ENCODE measurements at regions not wholly inside any gene's neighbourhood (a gene's known extent, or its start where the extent isn't known, plus 50 kb on each side); places are given as distances from the start of the nearest gene placed in this dataset.
A peak's percentile ranks its signal among the peaks of the same experiment; 100 is the strongest.

DNA sequence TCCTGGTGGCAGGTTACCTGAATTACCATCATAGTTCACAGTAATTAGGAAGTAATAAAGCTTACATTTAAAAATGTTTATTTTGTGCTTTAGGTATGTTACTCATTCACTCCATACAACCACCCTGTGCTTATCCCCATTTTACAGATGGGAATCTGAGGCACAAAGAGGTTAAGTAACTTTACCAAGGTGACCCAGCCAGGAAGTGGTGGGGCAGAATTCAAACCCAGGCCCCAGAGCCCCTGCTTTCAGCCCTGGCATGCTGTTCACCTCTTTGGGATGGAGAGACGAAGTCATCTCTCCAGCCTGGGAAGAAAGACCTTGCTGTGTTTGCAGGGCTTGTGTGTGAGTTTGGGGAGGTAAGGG is 285.6 kb upstream of the TPM1 start:
- DNase-seq (ENCODE audit: low read depth): no peak
- TF ChIP-seq, protein P1, sequence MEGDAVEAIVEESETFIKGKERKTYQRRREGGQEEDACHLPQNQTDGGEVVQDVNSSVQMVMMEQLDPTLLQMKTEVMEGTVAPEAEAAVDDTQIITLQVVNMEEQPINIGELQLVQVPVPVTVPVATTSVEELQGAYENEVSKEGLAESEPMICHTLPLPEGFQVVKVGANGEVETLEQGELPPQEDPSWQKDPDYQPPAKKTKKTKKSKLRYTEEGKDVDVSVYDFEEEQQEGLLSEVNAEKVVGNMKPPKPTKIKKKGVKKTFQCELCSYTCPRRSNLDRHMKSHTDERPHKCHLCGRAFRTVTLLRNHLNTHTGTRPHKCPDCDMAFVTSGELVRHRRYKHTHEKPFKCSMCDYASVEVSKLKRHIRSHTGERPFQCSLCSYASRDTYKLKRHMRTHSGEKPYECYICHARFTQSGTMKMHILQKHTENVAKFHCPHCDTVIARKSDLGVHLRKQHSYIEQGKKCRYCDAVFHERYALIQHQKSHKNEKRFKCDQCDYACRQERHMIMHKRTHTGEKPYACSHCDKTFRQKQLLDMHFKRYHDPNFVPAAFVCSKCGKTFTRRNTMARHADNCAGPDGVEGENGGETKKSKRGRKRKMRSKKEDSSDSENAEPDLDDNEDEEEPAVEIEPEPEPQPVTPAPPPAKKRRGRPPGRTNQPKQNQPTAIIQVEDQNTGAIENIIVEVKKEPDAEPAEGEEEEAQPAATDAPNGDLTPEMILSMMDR (IDR thresholded peaks at IDR 0.05; ENCODE audit: insufficient read depth, low read length, poor library complexity, severe bottlenecking): no peak
- no peak overlapping the region for H3K4me3 ChIP-seq (ENCODE audit: low read depth, low read length)

GRCh38 chr15:62757535-62757934 is 285.0 kb upstream of the TPM1 start:
- DNase-seq (ENCODE audit: low read depth): no peak
- Histone ChIP-seq H3K36me3 (ENCODE audit: control insufficient read depth, insufficient read depth, low read length) (peaks cover 2% of the 10 kb centered on the region), H3K4me3 (ENCODE audit: low read depth, low read length) (no peak overlapping the region), H3K27me3 (ENCODE audit: control insufficient read depth, insufficient read depth, low read length) (no peaks in the 10 kb centered on the region)
- TF ChIP-seq, protein P1 (IDR thresholded peaks at IDR 0.05; ENCODE audit: insufficient read depth, low read length, poor library complexity, severe bottlenecking): no peak

More for the DNA sequence above, 285.6 kb upstream of the TPM1 start:
- H3K27me3 ChIP-seq (ENCODE audit: control insufficient read depth, insufficient read depth, low read length): no peaks in the 10 kb centered on the region
- peaks cover 2% of the 10 kb centered on the region for H3K36me3 ChIP-seq (ENCODE audit: control insufficient read depth, insufficient read depth, low read length)

- H3K4me3 ChIP-seq (ENCODE audit: low read depth, low read length): no peak overlapping the region
- TF ChIP-seq, protein P1 (IDR thresholded peaks at IDR 0.05; ENCODE audit: insufficient read depth, low read length, poor library complexity, severe bottlenecking): no peak
- no peaks in the 10 kb centered on the region for H3K27me3 ChIP-seq (ENCODE audit: control insufficient read depth, insufficient read depth, low read length)
- peaks cover 2% of the 10 kb centered on the region for H3K36me3 ChIP-seq (ENCODE audit: control insufficient read depth, insufficient read depth, low read length)
- peak; percentile 76 for DNase-seq (ENCODE audit: low read depth)
These were observed 284.2 kb upstream of the TPM1 start for GRCh38 chr15:62758126-62758951.

GRCh38 chr15:62758952-62759349 is 283.6 kb upstream of the TPM1 start:
- Histone ChIP-seq H3K36me3 (ENCODE audit: control insufficient read depth, insufficient read depth, low read length) (peaks cover 2% of the 10 kb centered on the region), H3K4me3 (ENCODE audit: low read depth, low read length) (no peak overlapping the region), H3K27me3 (ENCODE audit: control insufficient read depth, insufficient read depth, low read length) (no peaks in the 10 kb centered on the region)
- no peak for DNase-seq (ENCODE audit: low read depth)
- TF ChIP-seq, protein P1 (IDR thresholded peaks at IDR 0.05; ENCODE audit: insufficient read depth, low read length, poor library complexity, severe bottlenecking): no peak

GRCh38 chr15:62760538-62760937 is 282.0 kb upstream of the TPM1 start:
- no peak overlapping the region for H3K4me3 ChIP-seq (ENCODE audit: low read depth, low read length)
- peaks cover under 1% of the 10 kb centered on the region for H3K36me3 ChIP-seq (ENCODE audit: control insufficient read depth, insufficient read depth, low read length)
- DNase-seq (ENCODE audit: low read depth): no peak
- H3K27me3 ChIP-seq (ENCODE audit: control insufficient read depth, insufficient read depth, low read length): no peaks in the 10 kb centered on the region
- TF ChIP-seq, protein P1 (IDR thresholded peaks at IDR 0.05; ENCODE audit: insufficient read depth, low read length, poor library complexity, severe bottlenecking): no peak

- Histone ChIP-seq H3K36me3 (ENCODE audit: control insufficient read depth, insufficient read depth, low read length) (no peaks in the 10 kb centered on the region), H3K27me3 (ENCODE audit: control insufficient read depth, insufficient read depth, low read length) (no peaks in the 10 kb centered on the region), H3K4me3 (ENCODE audit: low read depth, low read length) (no peak overlapping the region)
- TF ChIP-seq, protein P1 (IDR thresholded peaks at IDR 0.05; ENCODE audit: insufficient read depth, low read length, poor library complexity, severe bottlenecking): no peak
- DNase-seq (ENCODE audit: low read depth): no peak
These were observed 276.6 kb upstream of the TPM1 start for GRCh38 chr15:62765916-62766315.

Data from kidney epithelial cell (primary cell).